ENCODE measurements at regions not wholly inside any gene's neighbourhood (a gene's known extent, or its start where the extent isn't known, plus 50 kb on each side); places are given as distances from the start of the nearest gene placed in this dataset.

DNA sequence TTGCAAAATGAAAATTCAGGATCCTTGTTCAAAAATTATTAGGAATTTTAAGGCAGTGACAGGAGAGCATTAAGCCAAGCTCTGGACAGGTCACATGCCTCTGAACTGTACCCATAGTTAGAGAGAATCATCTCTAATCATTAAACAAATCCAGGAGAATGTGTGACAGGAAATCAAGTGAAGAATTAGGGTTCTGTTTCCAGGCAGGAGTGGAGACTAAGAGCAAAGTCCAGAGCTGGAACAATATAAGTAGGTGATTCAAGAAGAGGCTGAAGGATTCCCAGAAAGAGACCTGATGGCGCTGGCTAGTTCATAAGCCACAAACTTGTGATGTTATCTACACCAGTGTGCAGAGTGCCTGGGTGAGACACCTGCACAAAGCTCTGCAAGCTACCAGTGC is 104.6 kb upstream of the PRKG2 start:
- ChIA-PET POLR2A (ENCODE audit: unreplicated experiment) (no interaction called here), CTCF (no interaction called here)
- no peak for ATAC-seq (ENCODE audit: low read depth)
- H2AK5ac ChIP-seq (ENCODE audit: low read depth, low read length), result peak overlapping the region; percentile 53; the same call in 1 of the 2 replicates
- H2AFZ ChIP-seq (replicated peaks; ENCODE audit: low read length, poor library complexity), result no peak overlapping the region
- H3K14ac ChIP-seq (replicated peaks; ENCODE audit: low read depth, low read length), result no peak overlapping the region
- H3K27ac ChIP-seq (ENCODE audit: insufficient read depth, low read length), result no peak overlapping the region
- no peaks in the 10 kb centered on the region; the same call in 1 of the 2 replicates for H4K20me1 ChIP-seq (ENCODE audit: insufficient read depth, low read length)
- WGBS, 2 experiments (ENCODE audit: extremely low coverage in 2 of 2, insufficient read length in 1 of 2), result 100% methylated on average over 1 of the region's 1 CpG; no CpG with 5 or more reads in 1 of the 2 experiments
- no peak overlapping the region for H3K4me2 ChIP-seq (ENCODE audit: low read depth, low read length)
- no peak overlapping the region for H3K9ac ChIP-seq (ENCODE audit: low read depth, low read length)
- 0 out of 2 replicates have a peak overlapping the region, but pooled peaks have one; percentile 50 for H4K91ac ChIP-seq (ENCODE audit: insufficient read depth, low read depth, low read length)
- intact Hi-C loops (cut with micrococcal nuclease) (no loop called here), dilution Hi-C loops (cut with HindIII; ENCODE audit: low sequenced_read_pairs, unreplicated experiment) (no loop called here), in situ Hi-C loops (cut with MboI; ENCODE audit: low sequenced_read_pairs) (no loop called here)
- no peak overlapping the region for H2AK9ac ChIP-seq (replicated peaks; ENCODE audit: low read depth, low read length, poor library complexity)
- no peaks in the 10 kb centered on the region for H3K79me1 ChIP-seq (ENCODE audit: low read depth in 1 of 2, low read length in 2 of 2)
- peak overlapping the region; percentile 36; the same call in 1 of the 2 replicates for H3K4ac ChIP-seq (ENCODE audit: low read depth, low read length)
- H3K4me1 ChIP-seq (ENCODE audit: control insufficient read depth, insufficient read depth, low read length), result peaks cover 2% of the 10 kb centered on the region; the same call in 1 of the 2 replicates
- no peak for DNase-seq
- H3K9me3 ChIP-seq (ENCODE audit: control insufficient read depth, insufficient read depth, low read length), result no peaks in the 10 kb centered on the region; the same call in 1 of the 2 replicates
- no peak overlapping the region for H3K23ac ChIP-seq (ENCODE audit: low read depth, low read length)
- no peak overlapping the region; the same call in 1 of the 2 replicates for H4K5ac ChIP-seq (ENCODE audit: low read depth, low read length)
- no peak overlapping the region for H3K4me3 ChIP-seq (ENCODE audit: insufficient read depth, low read depth, low read length)
- H2BK15ac ChIP-seq (ENCODE audit: low read depth, low read length), result peak overlapping the region; percentile 54; the same call in 1 of the 3 replicates
- no peak overlapping the region for H3K56ac ChIP-seq (ENCODE audit: extremely low read depth, insufficient read depth, low read length)
- H3K36me3 ChIP-seq (ENCODE audit: control insufficient read depth, insufficient read depth, low read length), result no peaks in the 10 kb centered on the region
- TF ChIP-seq MAZ (IDR thresholded peaks at IDR 0.05; ENCODE audit: borderline replicate concordance, low read depth, low read length) (no peak), MAFK (IDR thresholded peaks at IDR 0.05; ENCODE audit: low read depth, low read length) (no peak), RFX5 (IDR thresholded peaks at IDR 0.05; ENCODE audit: low read depth, low read length) (no peak), MXI1 (IDR thresholded peaks at IDR 0.05; ENCODE audit: borderline replicate concordance, low read depth, low read length) (no peak), CEBPB (IDR thresholded peaks at IDR 0.05; ENCODE audit: low read depth, low read length) (no peak), POLR2A (IDR thresholded peaks at IDR 0.05; ENCODE audit: low read depth, low read length) (no peak), RAD21 (IDR thresholded peaks at IDR 0.05; ENCODE audit: low read length) (no peak), FOS (IDR thresholded peaks at IDR 0.05; ENCODE audit: low read depth, low read length) (no peak), SMC3 (IDR thresholded peaks at IDR 0.05; ENCODE audit: low read depth, low read length) (no peak), BHLHE40 (IDR thresholded peaks at IDR 0.05; ENCODE audit: low read depth, low read length) (no peak), CHD1 (IDR thresholded peaks at IDR 0.05; ENCODE audit: low read depth, low read length) (no peak), RCOR1 (IDR thresholded peaks at IDR 0.05; ENCODE audit: insufficient replicate concordance, low read length) (no peak), NFE2L2 (IDR thresholded peaks at IDR 0.05; ENCODE audit: low read depth, low read length) (no peak)
- TF ChIP-seq, protein P1, sequence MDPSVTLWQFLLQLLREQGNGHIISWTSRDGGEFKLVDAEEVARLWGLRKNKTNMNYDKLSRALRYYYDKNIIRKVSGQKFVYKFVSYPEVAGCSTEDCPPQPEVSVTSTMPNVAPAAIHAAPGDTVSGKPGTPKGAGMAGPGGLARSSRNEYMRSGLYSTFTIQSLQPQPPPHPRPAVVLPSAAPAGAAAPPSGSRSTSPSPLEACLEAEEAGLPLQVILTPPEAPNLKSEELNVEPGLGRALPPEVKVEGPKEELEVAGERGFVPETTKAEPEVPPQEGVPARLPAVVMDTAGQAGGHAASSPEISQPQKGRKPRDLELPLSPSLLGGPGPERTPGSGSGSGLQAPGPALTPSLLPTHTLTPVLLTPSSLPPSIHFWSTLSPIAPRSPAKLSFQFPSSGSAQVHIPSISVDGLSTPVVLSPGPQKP (IDR thresholded peaks at IDR 0.05; ENCODE audit: borderline replicate concordance, low read depth, low read length), result no peak
- TF ChIP-seq, protein P2, sequence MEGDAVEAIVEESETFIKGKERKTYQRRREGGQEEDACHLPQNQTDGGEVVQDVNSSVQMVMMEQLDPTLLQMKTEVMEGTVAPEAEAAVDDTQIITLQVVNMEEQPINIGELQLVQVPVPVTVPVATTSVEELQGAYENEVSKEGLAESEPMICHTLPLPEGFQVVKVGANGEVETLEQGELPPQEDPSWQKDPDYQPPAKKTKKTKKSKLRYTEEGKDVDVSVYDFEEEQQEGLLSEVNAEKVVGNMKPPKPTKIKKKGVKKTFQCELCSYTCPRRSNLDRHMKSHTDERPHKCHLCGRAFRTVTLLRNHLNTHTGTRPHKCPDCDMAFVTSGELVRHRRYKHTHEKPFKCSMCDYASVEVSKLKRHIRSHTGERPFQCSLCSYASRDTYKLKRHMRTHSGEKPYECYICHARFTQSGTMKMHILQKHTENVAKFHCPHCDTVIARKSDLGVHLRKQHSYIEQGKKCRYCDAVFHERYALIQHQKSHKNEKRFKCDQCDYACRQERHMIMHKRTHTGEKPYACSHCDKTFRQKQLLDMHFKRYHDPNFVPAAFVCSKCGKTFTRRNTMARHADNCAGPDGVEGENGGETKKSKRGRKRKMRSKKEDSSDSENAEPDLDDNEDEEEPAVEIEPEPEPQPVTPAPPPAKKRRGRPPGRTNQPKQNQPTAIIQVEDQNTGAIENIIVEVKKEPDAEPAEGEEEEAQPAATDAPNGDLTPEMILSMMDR (conservative IDR thresholded peaks at IDR 0.05; ENCODE audit: low read depth, low read length), result no peak
- TF ChIP-seq, protein P3, sequence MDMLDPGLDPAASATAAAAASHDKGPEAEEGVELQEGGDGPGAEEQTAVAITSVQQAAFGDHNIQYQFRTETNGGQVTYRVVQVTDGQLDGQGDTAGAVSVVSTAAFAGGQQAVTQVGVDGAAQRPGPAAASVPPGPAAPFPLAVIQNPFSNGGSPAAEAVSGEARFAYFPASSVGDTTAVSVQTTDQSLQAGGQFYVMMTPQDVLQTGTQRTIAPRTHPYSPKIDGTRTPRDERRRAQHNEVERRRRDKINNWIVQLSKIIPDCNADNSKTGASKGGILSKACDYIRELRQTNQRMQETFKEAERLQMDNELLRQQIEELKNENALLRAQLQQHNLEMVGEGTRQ (IDR thresholded peaks at IDR 0.05; ENCODE audit: low read depth, low read length), result no peak
- H4K8ac ChIP-seq (ENCODE audit: low read depth in 2 of 2, low read length in 2 of 2), result peak overlapping the region in 1 of 2 experiments; percentile 13; a peak in 1 of 4 replicates
- no peak overlapping the region for H2BK5ac ChIP-seq (ENCODE audit: low read depth, low read length, poor library complexity, severe bottlenecking)
- no peaks in the 10 kb centered on the region for H3K27me3 ChIP-seq (ENCODE audit: control insufficient read depth, insufficient read depth, low read length)
- H2BK120ac ChIP-seq (ENCODE audit: low read depth, low read length), result peak overlapping the region; percentile 51; the same call in 1 of the 2 replicates
- H3K9me1 ChIP-seq (ENCODE audit: insufficient read depth, low read length), result peaks cover 3% of the 10 kb centered on the region; the same call in 1 of the 2 replicates
- no peak overlapping the region; the same call in 1 of the 2 replicates for H3K18ac ChIP-seq (ENCODE audit: low read depth, low read length)
- peak overlapping the region; percentile 50; the same call in 1 of the 2 replicates for H2BK20ac ChIP-seq (ENCODE audit: low read depth, low read length)
- no TSS peak for BruUV-seq (replicated peaks)
